Heart left ventricle (tissue), 16 donors: ENCODE measurements at regions not wholly inside any gene's neighbourhood (a gene's known extent, or its start where the extent isn't known, plus 50 kb on each side); places are given as distances from the start of the nearest gene placed in this dataset.
"Not testable (repeated sequence)": the region's sequence is repeated elsewhere in the genome, so short reads cannot be mapped to it uniquely, and the experiment has no call there.

Source experiments
- ATAC-seq, 4 donors: fragments of 200-7000 bp; cut with Tn5 transposase; one replicate each; pipeline ENCODE4 v1.9.1; 2020 to 2022; ENCODE audit warnings: moderate library complexity in 4 of 4, mild to moderate bottlenecking in 3 of 4, moderate number of reproducible peaks in 1 of 4
- DNase-seq, 5 donors: peaks; one replicate each; pipeline ENCODE4 v3.0.0-alpha.2; 2020
- H3K27ac ChIP-seq, 12 donors: fragments of 200-600 bp; sonication (generic) in 4 of 12; one replicate each; pipeline versions ENCODE4 v1.5.0 to v1.8.0; 2016 to 2022; ENCODE audit warnings: mild to moderate bottlenecking in 2 of 12
- H3K27me3 ChIP-seq, 9 donors: fragments of 200-600 bp; sonication (generic) in 2 of 9; one replicate each; pipeline versions ENCODE4 v1.5.1 to v1.8.0; 2016 to 2022; ENCODE audit warnings: mild to moderate bottlenecking in 3 of 9
- H3K36me3 ChIP-seq, 9 donors: fragments of 200-600 bp; sonication (generic) in 2 of 9; one replicate each; pipeline versions ENCODE4 v1.5.0 to v1.8.0; 2018 to 2022; ENCODE audit warnings: mild to moderate bottlenecking in 2 of 9
- H3K4me1 ChIP-seq, 12 donors: fragments of 200-600 bp; sonication (generic) in 4 of 12; one replicate each; pipeline versions ENCODE4 v1.5.0 to v1.8.0; 2016 to 2022; ENCODE audit warnings: mild to moderate bottlenecking in 3 of 12
- H3K4me3 ChIP-seq, 12 donors: fragments of 200-600 bp; sonication (generic) in 4 of 12; one replicate each; pipeline versions ENCODE4 v1.5.0 to v1.8.0; 2017 to 2022; ENCODE audit warnings: mild to moderate bottlenecking in 9 of 12, moderate library complexity in 4 of 12
- H3K9me3 ChIP-seq, 12 donors: fragments of 200-600 bp; sonication (generic) in 4 of 12; one replicate each; pipeline versions ENCODE4 v1.5.0 to v1.8.0; 2016 to 2022; ENCODE audit warnings: mild to moderate bottlenecking in 1 of 12
- CTCF ChIP-seq, 12 donors: fragments of 200-600 bp; sonication (generic) in 4 of 12; IDR thresholded peaks; one replicate each; pipeline versions ENCODE4 v1.5.0 to v1.8.0; 2018 to 2022; ENCODE audit warnings: antibody characterized with exemption in 12 of 12, mild to moderate bottlenecking in 5 of 12
- POLR2A ChIP-seq, 2 donors: fragments of 450-650 bp; IDR thresholded peaks; one replicate each; pipeline ENCODE4 v1.6.1; 2017; ENCODE audit warnings: antibody characterized with exemption in 2 of 2, mild to moderate bottlenecking in 2 of 2, moderate library complexity in 2 of 2
- WGBS, 4 donors: extraction: QIAGEN DNeasy Blood & Tissue Kit in 2 of 4; methylation state at CpG; one replicate each; pipeline versions ENCODE4 v1.1.5 to v1.1.7; 2013 to 2018; 5-methylcytosine and 5-hydroxymethylcytosine counted together
- intact Hi-C, 10 donors: fragments of 100-400 bp; cut with DNase I; formaldehyde crosslinking; loops; one replicate each; pipeline versions ENCODE4 v1.11.1 to v1.14.2; 2022
- donor health status: ischemic (EF 13 %, LVEDD 7.1; RV severe dilation, severe dysfunction).
- donor health status: healthy with polysubstance abuse.
- donor health status: DM: no; HTN: yes; CAD: no.
- donor health status: DM: no; HTN: no; CAD: no.
- donor health status: ischemic (EF 25% LVEDD 6.9; RV normal size, moderate dysfunction).
- donor health status: ischemic (EF 25% LVEDD 5.7; RV mildly dilated, moderate dysfunction).
- donor health status: healthy.
- donor health status: DM: yes; HTN: yes; CAD: no.
- donor health status: ischemic (EF 35%, LVEDD 5.7; RV mildly dilated, moderate dysfunction).
- donor health status: nonischemic (EF 11% LVEDD 7.7; RV severe dilation, severe dysfunction).
- donor health status: DM: yes; HTN: yes; CAD: no.
- donor health status: PGD.
- donor health status: ischemic (EF 29% LVEDD 5.4; RV normal size, mild dysfunction).
- donor health status: nonischemic (EF 23%, LVEDD 6.1; RV moderate dilation, normal function).

- TF ChIP-seq POLR2A (IDR thresholded peaks at IDR 0.05), result no peak
- TF ChIP-seq CTCF (IDR thresholded peaks at IDR 0.05), result no peak
- Histone ChIP-seq H3K27me3 (no peaks in the 10 kb centered on the region), H3K9me3 (peaks cover 0 to 5% (median 0%) of the 10 kb centered on the region in 12 donors), H3K27ac (no peak overlapping the region), H3K4me1 (no peaks in the 10 kb centered on the region), H3K36me3 (no peaks in the 10 kb centered on the region), H3K4me3 (no peak overlapping the region)
- 59 to 90% (median 76%) methylated on average over 4 of the region's 4 CpGs for WGBS, 4 donors
- intact Hi-C loops, result no loop called here
- DNase-seq, result no peak
- no peak for ATAC-seq
Measured at GRCh38 chr6:68527691-68528090, 107.4 kb upstream of the ADGRB3 start.

GRCh38 chr6:68506911-68507310, 128.2 kb upstream of the ADGRB3 start:
- DNase-seq, result no peak
- TF ChIP-seq CTCF (IDR thresholded peaks at IDR 0.05) (no peak), POLR2A (IDR thresholded peaks at IDR 0.05) (no peak)
- intact Hi-C loops, result no loop called here

GRCh38 chr6:68502946-68503345, 132.1 kb upstream of the ADGRB3 start:
- Histone ChIP-seq H3K27me3 (no peaks in the 10 kb centered on the region), H3K4me1 (no peaks in the 10 kb centered on the region), H3K4me3 (no peak overlapping the region), H3K27ac (no peak overlapping the region), H3K36me3 (no peaks in the 10 kb centered on the region), H3K9me3 (no peaks in the 10 kb centered on the region)
- DNase-seq (no peak), ATAC-seq (no peak)
- intact Hi-C loops, result no loop called here
- 72 to 91% (median 87%) methylated on average over 1 of the region's 1 CpG; no CpG with 5 or more reads in 1 of the 4 donors for WGBS, 4 donors
- TF ChIP-seq CTCF (IDR thresholded peaks at IDR 0.05), result no peak
- TF ChIP-seq POLR2A (IDR thresholded peaks at IDR 0.05), result no peak

More at GRCh38 chr6:68506911-68507310, 128.2 kb upstream of the ADGRB3 start:
- Histone ChIP-seq H3K4me3 (no peak overlapping the region), H3K27me3 (no peaks in the 10 kb centered on the region), H3K4me1 (no peaks in the 10 kb centered on the region), H3K9me3 (peaks cover 0 to 4% (median 0%) of the 10 kb centered on the region in 12 donors), H3K27ac (no peak overlapping the region), H3K36me3 (no peaks in the 10 kb centered on the region)
- no peak for ATAC-seq
- 80 to 82% (median 81%) methylated on average over 6 of the region's 6 CpGs for WGBS, 4 donors

GRCh38 chr6:68497927-68498326, 137.2 kb upstream of the ADGRB3 start:
- Histone ChIP-seq H3K36me3 (no peaks in the 10 kb centered on the region), H3K27ac (no peak overlapping the region), H3K4me1 (no peaks in the 10 kb centered on the region), H3K27me3 (no peaks in the 10 kb centered on the region), H3K9me3 (peaks cover 0 to 17% (median 4%) of the 10 kb centered on the region in 12 donors), H3K4me3 (no peak overlapping the region)
- intact Hi-C loops, result no loop called here
- 89 to 96% (median 90%) methylated on average over 1 of the region's 1 CpG for WGBS, 4 donors
- DNase-seq, result no peak
- no peak for ATAC-seq
- TF ChIP-seq CTCF (IDR thresholded peaks at IDR 0.05) (no peak), POLR2A (IDR thresholded peaks at IDR 0.05) (no peak)

- H3K4me1 ChIP-seq, H3K4me3 ChIP-seq, ATAC-seq, H3K36me3 ChIP-seq, H3K27me3 ChIP-seq, intact Hi-C loops, H3K27ac ChIP-seq, DNase-seq: not testable (repeated sequence)
- 90 to 100% (median 90%) methylated on average over 2 to 3 of the region's 3 CpGs; no CpG with 5 or more reads in 1 of the 4 donors for WGBS, 4 donors
- H3K9me3 ChIP-seq, result peaks cover 0 to 24% (median 5%) of the 10 kb centered on the region in 12 donors
Measured at GRCh38 chr6:68494880-68495279, 140.2 kb upstream of the ADGRB3 start.
